ENCODE measurements at regions not wholly inside any gene's neighbourhood (a gene's known extent, or its start where the extent isn't known, plus 50 kb on each side); places are given as distances from the start of the nearest gene placed in this dataset.
"Not testable (repeated sequence)": the region's sequence is repeated elsewhere in the genome, so short reads cannot be mapped to it uniquely, and the experiment has no call there.

DNA sequence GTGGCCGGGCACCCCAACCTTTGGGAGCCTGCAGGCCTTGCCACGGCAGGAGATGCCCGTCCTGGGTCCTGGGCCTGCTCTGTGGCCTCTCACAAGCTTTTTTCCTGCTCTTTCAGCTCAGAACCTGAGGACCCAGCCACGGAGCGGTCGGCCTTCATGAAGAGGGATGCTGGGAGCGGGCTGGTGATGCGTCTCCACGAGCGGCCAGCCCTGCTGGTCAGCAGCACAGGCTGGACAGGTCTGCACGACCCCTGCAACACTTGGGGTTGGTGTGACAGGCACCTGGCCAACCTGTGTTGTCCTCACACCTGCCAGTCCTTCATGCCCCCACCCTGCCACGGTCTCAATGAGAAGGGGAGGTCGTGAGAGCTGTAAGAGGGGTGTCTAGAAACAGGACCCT is 170.0 kb downstream of the ADRA2C start:
- no peak for DNase-seq

DNA sequence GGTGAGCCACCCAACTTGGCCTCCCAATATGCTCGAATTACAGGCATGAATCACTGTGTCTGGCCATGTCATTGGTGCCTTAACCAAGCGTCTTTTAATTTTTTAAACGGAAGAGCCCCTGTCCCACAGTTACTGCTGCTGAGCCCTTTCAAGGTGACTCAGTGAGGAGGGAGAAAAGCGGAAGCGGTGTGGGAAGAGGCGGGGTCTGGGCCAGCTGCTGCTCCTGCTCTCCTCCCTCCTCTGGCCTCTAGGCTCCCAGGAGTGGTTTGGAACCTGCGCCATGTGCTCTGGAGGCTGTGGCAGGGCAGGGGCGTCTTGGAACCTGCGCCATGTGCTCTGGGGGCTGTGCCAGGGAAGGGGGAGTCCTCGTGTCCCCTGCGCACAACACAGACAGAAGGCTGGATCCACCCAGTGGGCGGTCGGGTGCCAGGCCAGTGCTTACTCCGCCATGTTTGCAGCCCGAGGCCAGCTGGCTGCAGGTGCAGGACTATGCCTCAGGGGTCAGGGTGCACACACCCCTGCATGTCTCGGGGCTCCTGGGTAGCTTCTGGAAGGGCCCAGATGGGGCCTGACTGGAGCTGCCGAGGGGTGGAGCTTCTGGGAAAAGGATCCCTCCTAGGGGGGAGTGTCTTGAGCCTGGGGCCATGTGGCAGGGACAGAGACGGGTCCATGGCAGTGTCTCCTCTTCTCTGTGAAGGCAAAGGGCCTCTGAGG is 171.8 kb downstream of the ADRA2C start:
- not testable (repeated sequence) for DNase-seq

DNA sequence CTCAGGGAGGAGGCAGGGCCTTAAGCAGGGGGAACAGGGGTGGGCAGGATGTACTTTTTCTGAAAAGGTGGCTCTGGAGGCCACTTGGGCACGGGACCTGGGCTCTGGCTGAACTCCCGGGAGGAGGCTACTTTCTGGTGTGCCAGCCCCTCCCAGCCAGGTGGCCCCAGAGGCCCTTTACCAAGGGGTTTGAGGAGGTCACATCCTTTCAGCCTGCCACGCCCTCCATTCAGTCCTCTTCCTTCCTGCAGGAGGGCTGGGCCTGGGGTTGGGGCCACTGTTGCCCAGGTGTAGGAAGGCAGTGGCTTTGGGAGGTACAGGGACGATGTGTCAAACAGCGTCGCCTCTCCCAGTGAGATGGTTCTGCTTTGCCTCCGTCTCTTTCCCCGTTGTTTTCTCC is 172.5 kb downstream of the ADRA2C start:
- not testable (repeated sequence) for DNase-seq

DNA sequence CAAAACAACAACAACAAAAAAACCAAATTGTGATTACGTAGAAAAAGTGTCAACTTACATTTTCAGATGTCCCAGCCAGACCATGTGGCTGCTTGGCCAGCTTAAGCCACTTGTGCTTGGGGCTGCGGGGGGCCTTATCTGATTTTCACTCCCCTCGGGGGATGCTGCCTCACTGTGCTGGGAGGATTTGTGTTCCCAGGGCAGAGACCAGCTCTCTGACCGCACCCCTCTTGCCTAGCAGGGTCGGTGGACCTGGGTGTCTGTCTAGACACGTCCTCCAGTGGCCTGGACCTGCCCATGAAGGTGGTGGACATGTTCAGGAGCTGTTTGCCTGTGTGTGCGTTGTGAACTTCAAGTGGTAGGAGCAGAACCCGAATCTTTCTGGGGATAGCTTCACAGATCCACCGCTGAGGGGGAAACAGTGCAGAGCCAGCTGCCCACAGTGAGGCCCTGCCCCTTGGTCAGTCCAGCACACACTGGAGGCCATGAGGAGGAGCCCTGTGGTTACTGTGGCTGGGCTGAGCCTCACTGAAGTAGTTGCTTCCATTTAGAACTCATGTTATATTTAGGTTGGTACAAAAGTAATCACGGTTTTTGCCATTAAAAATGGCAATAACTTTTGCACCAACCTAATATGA is 173.9 kb downstream of the ADRA2C start:
- not testable (repeated sequence) for DNase-seq

DNA sequence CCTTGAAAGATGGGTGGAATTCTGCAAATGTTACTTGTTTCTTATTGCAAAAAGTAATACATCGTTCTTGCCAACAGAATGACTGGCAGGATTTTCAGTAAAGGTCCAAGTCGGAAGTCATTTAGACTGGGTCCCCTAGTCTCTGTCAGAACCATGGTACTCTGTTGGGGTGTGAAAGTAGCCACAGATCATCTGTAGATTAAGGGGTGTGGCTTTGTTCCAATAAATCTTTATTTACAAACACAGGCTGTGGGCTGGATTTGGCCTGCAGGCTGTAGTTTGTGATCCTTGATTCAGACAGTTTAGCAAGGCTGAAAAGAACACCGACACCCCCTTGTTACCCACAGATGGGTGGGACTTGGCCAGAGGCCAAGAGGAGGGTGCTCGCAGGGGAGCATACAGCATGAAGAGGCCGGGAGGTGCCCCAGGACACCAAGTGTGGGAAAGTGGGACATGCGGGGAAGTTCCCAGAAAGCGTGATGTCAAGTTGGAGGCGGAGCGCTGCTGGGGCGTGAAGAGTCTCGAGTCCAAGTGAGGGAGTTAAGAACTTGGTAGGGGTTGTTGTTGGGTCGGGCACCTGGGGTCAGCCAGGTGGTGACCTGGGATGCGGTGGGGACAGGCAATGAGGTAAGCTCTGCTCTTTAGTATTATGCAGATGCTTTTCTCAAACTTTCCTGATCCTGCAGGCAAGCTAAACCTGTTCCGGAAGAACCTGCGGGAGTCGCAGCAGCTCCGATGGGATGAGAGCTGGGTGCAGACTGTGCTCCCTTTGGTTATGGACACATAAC is 175.7 kb downstream of the ADRA2C start:
- not testable (repeated sequence) for DNase-seq

DNA sequence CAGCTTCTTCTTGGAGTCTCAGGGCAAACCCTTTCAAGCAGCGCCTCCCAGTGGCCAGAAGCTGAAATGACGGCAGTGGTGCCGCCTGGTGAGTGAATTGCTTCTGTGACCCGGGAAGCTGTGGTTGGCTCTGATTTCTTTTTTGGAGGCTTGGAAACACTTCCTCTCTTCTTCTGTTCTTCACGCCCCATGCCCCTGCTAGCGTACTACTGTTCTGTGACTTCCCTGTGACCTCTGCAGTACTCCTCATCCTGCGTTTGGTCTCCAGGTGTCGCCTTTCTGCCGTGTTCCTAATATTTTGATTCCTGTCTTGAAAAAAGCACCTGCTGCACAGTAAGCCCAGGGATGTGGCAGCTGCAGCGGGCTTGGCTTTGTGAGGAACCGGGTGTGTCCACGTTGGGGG is 176.4 kb downstream of the ADRA2C start:
- peak; percentile 33 for DNase-seq

DNA sequence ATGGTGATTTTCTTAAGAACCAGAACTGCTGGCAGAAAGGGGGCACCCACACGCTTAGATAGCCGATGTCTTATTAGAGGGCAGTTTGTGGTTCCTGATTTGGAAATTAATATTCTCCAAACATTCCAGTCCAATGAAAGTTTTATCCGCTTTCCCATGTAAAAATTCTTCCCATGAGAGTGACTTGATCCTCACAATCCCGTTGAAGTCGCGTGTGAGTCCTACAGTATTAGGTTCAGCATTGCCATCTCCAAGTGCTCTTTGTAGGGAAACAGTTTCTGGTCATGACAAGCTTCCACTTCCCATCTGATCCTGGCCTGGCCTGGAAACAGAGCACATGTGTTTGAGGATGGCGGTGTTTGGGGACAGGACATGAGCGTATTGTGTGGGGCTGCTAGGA is 176.9 kb downstream of the ADRA2C start:
- DNase-seq: not testable (repeated sequence)

DNA sequence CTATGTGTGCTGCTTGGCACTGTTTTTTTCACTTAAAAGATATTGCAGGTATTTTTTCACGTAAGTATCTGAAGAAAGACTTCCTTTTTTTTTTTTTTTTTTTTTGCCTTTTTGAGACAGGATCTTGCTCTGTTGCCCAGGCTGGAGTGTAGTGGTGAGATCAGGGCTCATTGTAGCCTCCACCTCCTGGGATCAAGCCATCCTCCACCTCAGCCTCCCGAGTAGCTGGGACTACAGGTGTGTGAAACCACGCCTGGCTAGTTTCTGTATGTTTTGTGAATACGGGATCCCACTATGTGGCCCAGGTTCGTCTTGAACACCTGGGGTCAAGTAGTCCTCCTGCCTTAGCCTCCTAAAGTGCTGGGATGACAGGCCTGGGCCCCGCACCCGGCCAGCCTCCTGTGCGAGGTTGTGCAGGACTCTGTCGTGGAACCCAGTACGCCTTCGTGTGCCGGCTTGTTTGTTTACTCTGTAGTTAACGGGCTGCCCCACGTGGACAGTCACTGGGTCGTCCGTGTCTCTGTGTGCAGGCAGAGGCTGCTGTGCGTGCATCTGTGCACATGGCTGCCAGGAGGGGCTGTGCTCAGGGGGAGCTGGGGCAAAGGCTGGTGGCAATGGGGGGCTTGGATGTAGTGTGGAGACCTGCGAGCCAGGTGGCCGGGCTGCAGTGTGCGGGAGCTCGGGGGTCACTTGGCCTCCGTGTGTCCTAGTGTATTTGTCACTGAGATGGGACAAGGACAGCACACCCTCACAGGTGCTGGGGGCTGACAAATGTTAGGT is 179.5 kb downstream of the ADRA2C start:
- DNase-seq: no peak

DNA sequence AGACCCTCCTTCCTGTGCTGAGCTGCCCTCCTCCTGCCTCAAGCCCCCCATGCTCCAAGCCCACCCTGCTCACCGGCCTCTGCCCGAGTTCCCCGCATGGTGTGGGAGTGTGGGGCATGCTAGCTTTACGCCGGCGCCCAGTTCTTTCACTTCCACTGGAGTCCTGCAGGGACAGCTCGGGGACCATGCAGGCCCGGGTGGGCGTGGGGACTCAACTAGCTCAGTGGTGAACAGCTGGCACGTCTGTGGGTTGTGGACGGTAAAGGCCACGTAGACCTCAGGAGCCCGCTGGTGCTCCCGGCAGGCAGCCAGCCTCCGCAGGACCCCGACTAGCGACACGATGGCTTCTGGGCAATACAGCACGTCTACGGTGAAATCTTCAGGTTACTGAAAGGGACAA is 180.4 kb downstream of the ADRA2C start:
- not testable (repeated sequence) for DNase-seq

DNA sequence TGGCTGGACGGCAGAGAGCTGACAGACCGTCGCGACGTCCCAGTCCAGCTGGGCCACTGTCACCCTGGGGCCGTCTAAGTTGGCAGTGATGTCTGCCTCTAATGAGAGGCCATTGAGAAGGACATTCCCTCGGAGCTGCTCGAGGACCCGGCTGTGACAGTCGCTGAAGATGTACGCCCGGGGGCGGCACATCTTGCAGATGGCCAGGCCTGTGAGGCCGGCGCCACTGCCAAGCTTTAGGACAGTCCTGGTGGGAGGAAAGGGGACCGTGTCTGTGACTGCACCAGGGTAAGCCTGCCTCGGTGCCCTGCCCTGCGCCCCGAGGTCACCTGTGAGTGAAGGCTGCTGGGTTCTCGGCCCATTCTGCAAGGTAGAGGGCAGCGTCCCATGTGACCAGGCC is 181.6 kb downstream of the ADRA2C start:
- DNase-seq: not testable (repeated sequence)

DNA sequence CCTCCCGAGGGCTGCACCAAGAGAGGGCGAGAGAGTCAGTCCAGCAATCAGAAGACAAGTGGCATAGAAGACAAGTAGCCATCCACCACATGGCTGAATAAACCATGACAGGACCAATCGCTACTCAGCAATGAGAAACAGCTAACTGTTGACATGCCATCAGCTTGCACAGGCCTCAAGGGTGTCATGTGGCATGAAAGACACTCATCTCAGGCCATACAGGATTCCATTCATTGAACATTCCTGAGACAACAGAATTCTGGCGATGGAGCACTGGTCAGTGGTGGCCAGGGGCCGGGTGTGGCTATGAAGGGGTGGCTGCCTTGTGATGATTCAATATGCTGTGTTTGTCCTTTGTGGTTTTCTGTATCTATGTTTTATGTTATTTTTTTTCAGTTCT is 182.0 kb downstream of the ADRA2C start:
- DNase-seq: not testable (repeated sequence)

DNA sequence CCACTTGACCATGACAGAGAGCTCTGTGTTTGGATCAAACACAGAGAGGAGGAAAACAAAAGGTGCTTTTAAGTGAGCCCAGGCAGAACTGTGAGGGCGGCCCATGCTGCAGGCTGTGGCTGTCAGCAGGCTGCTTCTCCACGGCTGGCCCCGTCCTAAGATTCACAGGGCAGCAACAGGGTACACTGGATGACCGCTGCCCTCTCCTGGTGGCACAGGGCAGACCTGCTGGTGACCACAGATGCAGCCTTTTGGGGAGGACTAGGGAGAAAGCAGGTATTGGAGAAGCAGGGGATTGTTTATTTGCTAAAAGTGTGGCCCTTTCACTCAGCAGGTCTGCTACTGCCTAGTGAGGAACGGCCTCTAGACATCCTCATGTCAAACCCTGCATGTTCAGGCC is 183.7 kb downstream of the ADRA2C start:
- DNase-seq: not testable (repeated sequence)

DNA sequence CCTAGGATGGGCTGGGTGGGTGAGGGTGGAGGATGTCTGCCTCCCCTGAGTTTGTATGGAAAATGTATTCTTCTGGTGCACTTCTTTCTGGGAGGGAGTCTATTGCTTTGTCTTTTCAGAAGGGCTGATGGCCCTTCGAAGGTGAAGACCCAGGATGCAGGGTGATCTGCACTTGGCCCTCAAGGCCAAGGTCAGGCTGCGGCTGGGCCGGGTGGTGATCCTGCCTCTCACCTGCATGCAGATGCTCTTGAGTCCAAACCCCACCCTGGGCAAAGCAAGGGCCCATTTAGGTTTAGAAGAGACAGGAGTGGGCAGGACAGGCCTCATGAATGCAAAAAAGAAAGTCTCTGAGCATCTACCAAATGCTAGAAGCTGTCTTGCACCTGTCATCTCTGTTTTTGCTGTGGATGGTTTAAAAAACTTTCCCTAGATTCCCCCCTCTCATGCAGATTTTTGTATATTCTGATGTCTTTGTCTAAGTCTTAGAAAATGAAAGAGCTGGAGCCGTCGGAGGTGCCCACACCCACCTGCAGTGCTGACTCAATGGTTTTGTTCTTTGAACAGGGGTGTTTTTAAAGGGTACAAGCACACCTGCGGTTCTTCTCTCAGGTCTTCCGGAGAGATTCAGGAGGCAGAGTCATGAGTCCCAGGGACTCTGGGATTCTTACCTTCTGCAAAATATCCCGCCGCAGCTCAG is 186.4 kb downstream of the ADRA2C start:
- not testable (repeated sequence) for DNase-seq

DNA sequence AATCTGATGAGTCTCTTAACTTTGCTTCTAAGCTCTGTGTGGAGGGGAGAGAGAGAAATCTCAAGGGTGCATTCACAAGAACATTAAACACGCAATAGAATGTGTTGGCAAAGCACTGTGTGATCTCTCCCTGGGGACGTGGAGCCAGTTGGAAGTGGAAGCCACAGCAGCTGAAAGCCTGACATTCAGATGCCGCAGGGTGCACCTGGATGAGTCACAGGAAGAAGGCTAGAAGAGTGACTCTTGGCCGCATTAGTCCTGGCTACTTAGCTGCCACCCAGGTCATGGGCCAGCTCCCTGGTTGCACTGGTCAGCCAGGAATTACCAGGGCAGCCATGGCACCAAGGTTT is 186.9 kb downstream of the ADRA2C start:
- peak; percentile 9 for DNase-seq

DNA sequence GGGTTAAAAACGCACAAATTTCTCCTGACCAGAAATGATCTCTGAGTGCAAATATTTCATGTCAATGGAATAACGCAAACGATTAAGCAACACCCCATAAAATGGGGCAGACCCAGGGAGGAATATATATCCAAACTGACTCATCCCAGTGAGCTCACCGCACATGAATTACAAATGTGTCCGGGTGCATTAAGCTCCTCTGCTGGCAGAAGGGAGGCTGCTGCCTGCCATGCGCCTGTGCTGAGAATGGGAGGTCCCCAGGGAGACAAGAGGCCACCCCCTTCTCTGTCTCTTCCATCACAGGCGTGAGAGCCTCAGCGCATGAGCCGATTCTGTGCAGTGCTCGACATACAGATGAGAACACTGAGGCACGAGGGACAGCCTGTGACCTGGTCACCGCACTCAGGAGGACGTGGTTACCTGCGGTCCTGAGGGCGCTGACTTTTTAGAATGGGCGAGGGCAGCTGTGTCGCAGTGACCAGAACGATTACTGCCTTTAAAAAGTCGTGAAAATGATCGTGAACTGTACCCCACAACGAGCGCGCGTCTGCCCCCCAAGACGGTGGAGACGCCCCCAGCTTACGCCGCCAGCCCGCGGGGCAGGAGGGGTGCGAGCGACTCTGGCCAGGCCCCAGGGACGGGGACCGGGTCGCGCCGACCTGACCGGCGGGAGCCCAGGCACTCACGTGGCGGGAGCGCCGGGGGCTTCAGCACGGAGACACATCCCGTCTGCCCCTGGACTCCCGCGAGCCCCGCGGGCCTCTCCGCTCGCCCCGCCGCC is 188.5 kb downstream of the ADRA2C start:
- peak; percentile 38 for DNase-seq

DNA sequence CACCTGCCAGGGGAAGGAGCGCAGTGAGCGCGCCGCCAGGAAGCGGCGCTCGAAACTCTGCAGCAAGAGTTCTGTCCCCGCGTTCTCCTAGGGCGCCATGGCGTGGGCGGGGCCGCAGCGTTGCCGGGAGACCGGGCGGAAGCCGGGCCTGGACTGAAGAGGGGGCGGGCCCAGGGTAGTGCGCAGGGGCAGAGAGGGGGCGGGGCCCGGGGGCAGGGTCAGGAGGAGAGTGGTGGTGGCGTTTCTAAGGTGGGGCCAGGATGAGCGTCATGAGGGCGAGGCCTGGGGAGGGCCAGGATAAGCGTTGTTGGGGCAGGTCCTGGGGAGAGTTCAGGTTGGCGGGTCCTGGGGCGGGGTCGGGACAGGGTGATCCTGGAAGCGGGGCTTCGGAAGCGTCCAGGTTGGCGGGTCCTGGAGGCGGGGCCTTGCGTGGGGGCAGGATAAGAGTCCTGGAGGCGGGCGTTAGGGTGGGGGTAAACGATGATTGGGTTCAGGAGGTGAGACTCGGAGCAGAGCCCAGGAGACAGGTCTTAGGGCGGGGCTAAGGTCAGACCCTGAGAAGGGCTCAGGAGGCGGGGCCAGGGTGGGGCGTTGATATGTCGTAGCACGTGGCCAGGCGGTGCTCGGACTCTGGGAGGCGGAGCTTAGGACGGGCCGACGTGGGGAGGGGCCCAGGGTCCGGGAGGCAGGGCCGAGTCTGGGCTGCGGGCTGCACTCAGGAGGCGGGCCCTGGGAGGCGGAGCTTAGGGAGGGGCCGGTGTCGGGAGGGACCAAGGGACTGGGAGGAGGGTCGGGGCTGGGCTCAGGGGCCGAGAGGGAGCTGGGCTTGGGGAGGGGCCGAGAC is 189.4 kb downstream of the ADRA2C start:
- DNase-seq: peak; percentile 95

DNA sequence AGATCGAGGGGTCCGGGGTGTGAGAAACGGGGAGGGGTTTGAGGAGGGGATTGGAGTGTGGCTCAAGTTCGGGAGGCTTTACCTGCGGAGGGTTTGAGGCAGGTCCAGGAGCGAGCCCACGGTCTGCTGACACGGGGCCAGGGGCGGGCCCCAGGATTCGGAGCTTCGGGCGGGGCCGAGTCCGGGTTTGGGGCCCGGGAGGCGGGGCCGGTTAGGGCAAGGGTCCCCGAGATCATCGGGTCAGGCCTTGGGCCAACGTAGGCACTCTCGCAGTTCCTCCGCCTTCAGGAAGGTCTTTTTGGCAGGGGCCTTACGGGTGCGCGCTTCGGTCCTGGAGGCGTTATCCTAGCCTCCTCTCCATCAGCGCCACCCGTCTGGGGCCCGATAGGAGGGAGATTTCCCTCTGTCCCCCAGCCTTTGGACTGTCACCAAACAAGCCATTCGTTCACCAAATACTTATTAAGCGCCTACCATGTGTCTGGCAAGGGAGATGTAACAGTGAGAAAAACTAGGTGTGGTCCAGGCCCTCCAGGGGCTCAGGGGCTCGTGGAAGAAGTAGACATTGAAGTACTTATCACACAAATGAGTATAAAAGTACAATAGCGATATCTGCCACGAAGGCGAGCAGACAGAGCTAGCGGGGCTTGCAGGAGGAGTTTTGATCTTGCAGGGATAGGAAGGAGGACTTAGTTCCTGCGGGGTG is 190.1 kb downstream of the ADRA2C start:
- DNase-seq: not testable (repeated sequence)

DNA sequence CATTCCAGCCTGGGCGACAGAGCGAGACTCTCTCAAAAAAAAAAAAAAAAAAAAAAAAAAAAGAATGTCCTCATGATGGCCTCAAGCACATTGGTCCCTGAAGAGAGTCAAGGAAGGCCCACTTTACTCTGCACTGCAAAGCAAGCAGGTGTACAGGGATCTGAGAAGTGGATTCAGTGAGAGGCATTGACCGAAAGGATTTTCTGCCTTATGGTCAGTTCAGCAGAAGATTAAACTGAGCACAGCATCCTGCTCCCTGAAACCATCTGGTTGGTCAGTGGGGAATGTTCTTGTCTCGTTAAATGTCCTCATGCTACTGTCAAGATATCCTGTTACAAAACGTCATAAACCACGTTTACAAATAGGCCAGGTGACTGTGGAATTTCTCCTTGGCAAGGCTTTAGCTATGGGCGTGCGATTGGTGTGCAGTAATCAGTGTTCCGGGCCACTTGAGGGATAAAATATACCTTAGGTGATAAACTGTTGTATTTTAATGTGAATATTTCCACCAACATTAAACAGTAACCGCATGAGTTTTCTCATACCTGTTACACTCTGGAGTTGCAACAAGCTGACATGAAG is 195.0 kb downstream of the ADRA2C start:
- not testable (repeated sequence) for DNase-seq

DNA sequence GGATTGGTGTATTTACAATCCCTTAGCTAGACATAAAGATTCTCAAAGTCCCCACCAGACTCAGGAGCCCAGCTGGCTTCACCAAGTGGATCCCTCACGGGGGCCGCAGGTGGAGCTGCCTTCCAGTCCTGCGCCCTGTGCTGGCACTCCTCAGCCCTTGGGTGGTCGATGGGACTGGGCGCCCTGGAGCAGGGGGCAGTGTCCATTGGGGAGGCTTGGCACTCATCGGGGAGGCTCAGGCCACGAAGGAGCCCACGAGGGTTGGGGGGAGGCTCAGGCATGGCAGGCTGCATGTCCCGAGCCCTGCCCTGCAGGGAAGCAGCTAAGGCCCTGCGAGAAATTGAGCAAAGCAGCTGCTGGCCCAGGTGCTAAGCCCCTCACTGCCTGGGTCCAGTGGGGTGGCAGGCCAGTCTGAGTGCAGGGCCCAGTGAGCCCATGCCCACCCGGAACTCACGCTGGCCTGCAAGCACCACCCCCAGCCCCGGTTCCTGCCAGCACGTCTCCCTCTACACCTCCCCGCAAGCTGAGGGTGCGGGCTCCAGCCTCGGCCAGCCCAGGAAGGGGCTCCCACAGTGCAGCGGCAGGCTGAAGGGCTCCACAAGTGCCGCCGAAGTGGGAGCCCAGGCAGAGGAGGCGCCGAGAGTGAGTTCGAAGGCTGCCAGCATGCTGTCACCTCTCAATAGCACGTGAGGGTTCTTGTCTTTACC is 198.5 kb downstream of the ADRA2C start:
- DNase-seq: not testable (repeated sequence)

All from NCI-H187 treated with DMSO at 0.1 percent for 48 hours (cell line).